ENCODE measurements at regions not wholly inside any gene's neighbourhood (a gene's known extent, or its start where the extent isn't known, plus 50 kb on each side); places are given as distances from the start of the nearest gene placed in this dataset.

DNA sequence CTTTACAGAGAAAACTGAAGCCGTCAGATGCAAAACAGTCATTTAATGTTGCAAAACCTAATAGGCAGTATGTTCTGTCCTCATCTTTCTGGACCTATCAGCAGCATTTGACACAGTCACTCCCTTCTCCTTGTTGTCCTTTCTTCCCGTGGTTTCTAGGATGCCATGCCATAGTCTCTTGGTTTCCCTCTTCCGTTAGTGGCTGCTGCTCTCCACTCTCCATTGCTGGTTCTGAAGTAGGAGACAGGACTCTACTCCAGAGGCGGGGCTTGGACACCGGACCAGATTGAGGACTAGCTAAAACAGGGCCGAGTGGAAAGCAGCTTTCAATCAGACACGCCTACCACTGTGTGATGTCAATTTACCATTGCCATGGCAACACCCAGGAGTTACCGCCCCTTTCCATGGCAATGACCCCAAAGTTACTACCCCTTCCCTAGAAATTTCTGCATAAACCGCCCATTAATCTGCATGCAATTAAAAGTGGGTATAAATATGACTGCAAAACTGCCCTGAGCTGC, 88.8 kb upstream of the CCDC160 start:
- TF ChIP-seq GABPA (IDR thresholded peaks at IDR 0.05; ENCODE audit: low read depth) (no peak), SPI1 (IDR thresholded peaks at IDR 0.05; ENCODE audit: borderline replicate concordance, low read depth) (no peak), POLR2AphosphoS5 (IDR thresholded peaks at IDR 0.05; ENCODE audit: low read depth) (no peak)
- TF ChIP-seq, protein P1, sequence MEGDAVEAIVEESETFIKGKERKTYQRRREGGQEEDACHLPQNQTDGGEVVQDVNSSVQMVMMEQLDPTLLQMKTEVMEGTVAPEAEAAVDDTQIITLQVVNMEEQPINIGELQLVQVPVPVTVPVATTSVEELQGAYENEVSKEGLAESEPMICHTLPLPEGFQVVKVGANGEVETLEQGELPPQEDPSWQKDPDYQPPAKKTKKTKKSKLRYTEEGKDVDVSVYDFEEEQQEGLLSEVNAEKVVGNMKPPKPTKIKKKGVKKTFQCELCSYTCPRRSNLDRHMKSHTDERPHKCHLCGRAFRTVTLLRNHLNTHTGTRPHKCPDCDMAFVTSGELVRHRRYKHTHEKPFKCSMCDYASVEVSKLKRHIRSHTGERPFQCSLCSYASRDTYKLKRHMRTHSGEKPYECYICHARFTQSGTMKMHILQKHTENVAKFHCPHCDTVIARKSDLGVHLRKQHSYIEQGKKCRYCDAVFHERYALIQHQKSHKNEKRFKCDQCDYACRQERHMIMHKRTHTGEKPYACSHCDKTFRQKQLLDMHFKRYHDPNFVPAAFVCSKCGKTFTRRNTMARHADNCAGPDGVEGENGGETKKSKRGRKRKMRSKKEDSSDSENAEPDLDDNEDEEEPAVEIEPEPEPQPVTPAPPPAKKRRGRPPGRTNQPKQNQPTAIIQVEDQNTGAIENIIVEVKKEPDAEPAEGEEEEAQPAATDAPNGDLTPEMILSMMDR (IDR thresholded peaks at IDR 0.05; ENCODE audit: insufficient read depth, low read length), result no peak
- TF ChIP-seq, protein P2, sequence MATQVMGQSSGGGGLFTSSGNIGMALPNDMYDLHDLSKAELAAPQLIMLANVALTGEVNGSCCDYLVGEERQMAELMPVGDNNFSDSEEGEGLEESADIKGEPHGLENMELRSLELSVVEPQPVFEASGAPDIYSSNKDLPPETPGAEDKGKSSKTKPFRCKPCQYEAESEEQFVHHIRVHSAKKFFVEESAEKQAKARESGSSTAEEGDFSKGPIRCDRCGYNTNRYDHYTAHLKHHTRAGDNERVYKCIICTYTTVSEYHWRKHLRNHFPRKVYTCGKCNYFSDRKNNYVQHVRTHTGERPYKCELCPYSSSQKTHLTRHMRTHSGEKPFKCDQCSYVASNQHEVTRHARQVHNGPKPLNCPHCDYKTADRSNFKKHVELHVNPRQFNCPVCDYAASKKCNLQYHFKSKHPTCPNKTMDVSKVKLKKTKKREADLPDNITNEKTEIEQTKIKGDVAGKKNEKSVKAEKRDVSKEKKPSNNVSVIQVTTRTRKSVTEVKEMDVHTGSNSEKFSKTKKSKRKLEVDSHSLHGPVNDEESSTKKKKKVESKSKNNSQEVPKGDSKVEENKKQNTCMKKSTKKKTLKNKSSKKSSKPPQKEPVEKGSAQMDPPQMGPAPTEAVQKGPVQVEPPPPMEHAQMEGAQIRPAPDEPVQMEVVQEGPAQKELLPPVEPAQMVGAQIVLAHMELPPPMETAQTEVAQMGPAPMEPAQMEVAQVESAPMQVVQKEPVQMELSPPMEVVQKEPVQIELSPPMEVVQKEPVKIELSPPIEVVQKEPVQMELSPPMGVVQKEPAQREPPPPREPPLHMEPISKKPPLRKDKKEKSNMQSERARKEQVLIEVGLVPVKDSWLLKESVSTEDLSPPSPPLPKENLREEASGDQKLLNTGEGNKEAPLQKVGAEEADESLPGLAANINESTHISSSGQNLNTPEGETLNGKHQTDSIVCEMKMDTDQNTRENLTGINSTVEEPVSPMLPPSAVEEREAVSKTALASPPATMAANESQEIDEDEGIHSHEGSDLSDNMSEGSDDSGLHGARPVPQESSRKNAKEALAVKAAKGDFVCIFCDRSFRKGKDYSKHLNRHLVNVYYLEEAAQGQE (IDR thresholded peaks at IDR 0.05; ENCODE audit: insufficient replicate concordance, low read depth), result no peak
- no peak for DNase-seq (ENCODE audit: low read depth in 1 of 2, low spot score in 1 of 2)
- no peak overlapping the region for H3K27ac ChIP-seq (replicated peaks)
- no peak overlapping the region for H3K4me3 ChIP-seq (replicated peaks; ENCODE audit: insufficient read depth, low read length)
- no peaks in the 10 kb centered on the region for H3K27me3 ChIP-seq (ENCODE audit: insufficient read depth, poor library complexity, severe bottlenecking)

DNA sequence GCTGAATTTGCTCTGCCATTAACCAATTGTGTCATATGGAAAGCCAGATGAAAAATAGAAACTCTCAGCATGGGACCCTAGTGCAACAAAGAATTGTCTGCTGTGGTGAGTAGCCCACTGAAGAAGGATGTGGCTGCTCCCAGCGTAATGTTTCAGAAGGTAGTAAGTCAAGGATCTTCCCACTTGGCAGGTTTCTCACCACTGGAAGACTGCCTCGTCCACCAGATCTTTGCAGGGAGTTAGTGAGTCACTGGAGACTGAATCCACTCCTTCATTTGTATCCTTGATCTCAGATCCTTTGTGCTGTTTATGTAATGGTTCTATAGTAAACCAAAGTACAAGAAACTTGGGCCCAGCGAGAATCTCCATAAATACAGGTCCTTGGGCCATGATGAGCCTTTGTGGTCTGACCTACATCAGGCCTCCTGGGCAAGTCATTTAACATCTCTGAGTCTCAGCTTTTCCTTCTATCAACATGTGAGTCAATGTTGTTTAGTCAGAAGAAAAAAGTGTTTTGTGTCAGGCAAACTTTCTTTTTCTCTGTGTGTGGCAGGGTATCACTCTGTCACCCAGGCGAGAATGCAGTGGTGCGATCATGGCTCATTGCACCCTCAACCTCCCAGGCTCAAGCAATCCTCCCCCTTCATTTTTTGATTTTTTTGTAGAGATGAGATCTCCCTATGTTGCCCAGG, 78.0 kb upstream of the CCDC160 start:
- no peak for DNase-seq (ENCODE audit: low read depth in 1 of 2, low spot score in 1 of 2)
- Histone ChIP-seq H3K27me3 (ENCODE audit: insufficient read depth, poor library complexity, severe bottlenecking) (no peaks in the 10 kb centered on the region), H3K27ac (replicated peaks) (no peak overlapping the region), H3K4me3 (replicated peaks; ENCODE audit: insufficient read depth, low read length) (no peak overlapping the region)
- TF ChIP-seq GABPA (IDR thresholded peaks at IDR 0.05; ENCODE audit: low read depth) (no peak), POLR2AphosphoS5 (IDR thresholded peaks at IDR 0.05; ENCODE audit: low read depth) (no peak), SPI1 (IDR thresholded peaks at IDR 0.05; ENCODE audit: borderline replicate concordance, low read depth) (no peak)
- TF ChIP-seq, protein P2 (IDR thresholded peaks at IDR 0.05; ENCODE audit: insufficient replicate concordance, low read depth), result no peak
- TF ChIP-seq, protein P1 (IDR thresholded peaks at IDR 0.05; ENCODE audit: insufficient read depth, low read length), result no peak

DNA sequence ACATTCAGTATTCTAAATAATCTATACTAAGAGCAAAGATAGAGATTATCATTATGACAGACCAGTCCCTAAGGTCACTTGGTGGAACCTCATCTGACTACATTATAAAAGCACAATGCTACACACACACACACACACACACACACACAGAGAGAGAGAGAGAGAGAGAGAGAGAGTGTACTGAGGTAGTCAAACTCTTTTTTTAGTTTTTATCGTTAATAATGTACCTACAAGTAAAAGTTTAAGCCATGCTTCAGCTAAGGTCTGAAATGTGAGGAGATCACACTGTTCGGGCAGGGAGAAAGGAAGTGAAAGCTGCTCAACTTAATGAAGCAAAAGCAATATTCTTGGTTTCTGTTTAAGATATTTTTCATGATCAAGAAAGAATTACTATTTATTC, 75.8 kb upstream of the CCDC160 start:
- no peak for DNase-seq (ENCODE audit: low read depth in 1 of 2, low spot score in 1 of 2)
- TF ChIP-seq, protein P2 (IDR thresholded peaks at IDR 0.05; ENCODE audit: insufficient replicate concordance, low read depth), result no peak
- TF ChIP-seq POLR2AphosphoS5 (IDR thresholded peaks at IDR 0.05; ENCODE audit: low read depth), result no peak
- TF ChIP-seq, protein P1 (IDR thresholded peaks at IDR 0.05; ENCODE audit: insufficient read depth, low read length), result no peak
- no peak for TF ChIP-seq GABPA (IDR thresholded peaks at IDR 0.05; ENCODE audit: low read depth)
- TF ChIP-seq SPI1 (IDR thresholded peaks at IDR 0.05; ENCODE audit: borderline replicate concordance, low read depth), result no peak

More for the DNA sequence above, 75.8 kb upstream of the CCDC160 start:
- no peaks in the 10 kb centered on the region for H3K27me3 ChIP-seq (ENCODE audit: insufficient read depth, poor library complexity, severe bottlenecking)
- no peak overlapping the region for H3K4me3 ChIP-seq (replicated peaks; ENCODE audit: insufficient read depth, low read length)
- H3K27ac ChIP-seq (replicated peaks), result no peak overlapping the region

Measured in HL-60 (cell line).